ENCODE measurements at regions not wholly inside any gene's neighbourhood (a gene's known extent, or its start where the extent isn't known, plus 50 kb on each side); places are given as distances from the start of the nearest gene placed in this dataset.

GRCh38 chr13:74571811-74572210 lies 437.6 kb upstream of the KLF12 start:
- Histone ChIP-seq H4K20me1 (replicated peaks; ENCODE audit: insufficient read depth) (no peaks in the 10 kb centered on the region), H3K27me3 (ENCODE audit: insufficient read depth) (peaks cover 17% of the 10 kb centered on the region; the same call in 1 of the 2 replicates), H3K79me2 (replicated peaks; ENCODE audit: insufficient read depth) (no peaks in the 10 kb centered on the region), H3K9me2 (ENCODE audit: insufficient read depth) (no peaks in the 10 kb centered on the region), H3K27ac (ENCODE audit: low read depth) (no peak overlapping the region), H3K4me1 (ENCODE audit: insufficient read depth) (peaks cover 24% of the 10 kb centered on the region; the same call in 1 of the 2 replicates), H3F3A (replicated peaks; ENCODE audit: low read depth) (no peaks in the 10 kb centered on the region), H3K36me3 (ENCODE audit: insufficient read depth) (no peaks in the 10 kb centered on the region), H2AFZ (no peak overlapping the region), H3K4me2 (no peak overlapping the region), H3K4me3 (no peak overlapping the region)
- no peak for DNase-seq (ENCODE audit: low spot score)
- TF ChIP-seq, protein P1, sequence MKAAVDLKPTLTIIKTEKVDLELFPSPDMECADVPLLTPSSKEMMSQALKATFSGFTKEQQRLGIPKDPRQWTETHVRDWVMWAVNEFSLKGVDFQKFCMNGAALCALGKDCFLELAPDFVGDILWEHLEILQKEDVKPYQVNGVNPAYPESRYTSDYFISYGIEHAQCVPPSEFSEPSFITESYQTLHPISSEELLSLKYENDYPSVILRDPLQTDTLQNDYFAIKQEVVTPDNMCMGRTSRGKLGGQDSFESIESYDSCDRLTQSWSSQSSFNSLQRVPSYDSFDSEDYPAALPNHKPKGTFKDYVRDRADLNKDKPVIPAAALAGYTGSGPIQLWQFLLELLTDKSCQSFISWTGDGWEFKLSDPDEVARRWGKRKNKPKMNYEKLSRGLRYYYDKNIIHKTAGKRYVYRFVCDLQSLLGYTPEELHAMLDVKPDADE (IDR thresholded peaks at IDR 0.05): no peak
- TF ChIP-seq JUNB (IDR thresholded peaks at IDR 0.05; ENCODE audit: unreplicated experiment) (no peak), CREB1 (CRISPR knock-in tag; IDR thresholded peaks at IDR 0.05; ENCODE audit: low read depth) (no peak), ZNF462 (CRISPR knock-in tag; IDR thresholded peaks at IDR 0.05) (no peak), ZNF114 (CRISPR knock-in tag; IDR thresholded peaks at IDR 0.05) (no peak), EZH2phosphoT487 (IDR thresholded peaks at IDR 0.05; ENCODE audit: unreplicated experiment) (no peak), REST (IDR thresholded peaks at IDR 0.05; ENCODE audit: unreplicated experiment) (no peak), NANOG (IDR thresholded peaks at IDR 0.05; ENCODE audit: borderline replicate concordance) (no peak), STAT1 (IDR thresholded peaks at IDR 0.05; ENCODE audit: unreplicated experiment) (no peak), POLR2AphosphoS5 (IDR thresholded peaks at IDR 0.05; ENCODE audit: low read depth) (no peak), EZH2 (IDR thresholded peaks at IDR 0.05; ENCODE audit: low read depth, unreplicated experiment) (no peak), ZNF331 (CRISPR knock-in tag; IDR thresholded peaks at IDR 0.05; ENCODE audit: low read depth) (no peak)
- TF ChIP-seq, protein P2, sequence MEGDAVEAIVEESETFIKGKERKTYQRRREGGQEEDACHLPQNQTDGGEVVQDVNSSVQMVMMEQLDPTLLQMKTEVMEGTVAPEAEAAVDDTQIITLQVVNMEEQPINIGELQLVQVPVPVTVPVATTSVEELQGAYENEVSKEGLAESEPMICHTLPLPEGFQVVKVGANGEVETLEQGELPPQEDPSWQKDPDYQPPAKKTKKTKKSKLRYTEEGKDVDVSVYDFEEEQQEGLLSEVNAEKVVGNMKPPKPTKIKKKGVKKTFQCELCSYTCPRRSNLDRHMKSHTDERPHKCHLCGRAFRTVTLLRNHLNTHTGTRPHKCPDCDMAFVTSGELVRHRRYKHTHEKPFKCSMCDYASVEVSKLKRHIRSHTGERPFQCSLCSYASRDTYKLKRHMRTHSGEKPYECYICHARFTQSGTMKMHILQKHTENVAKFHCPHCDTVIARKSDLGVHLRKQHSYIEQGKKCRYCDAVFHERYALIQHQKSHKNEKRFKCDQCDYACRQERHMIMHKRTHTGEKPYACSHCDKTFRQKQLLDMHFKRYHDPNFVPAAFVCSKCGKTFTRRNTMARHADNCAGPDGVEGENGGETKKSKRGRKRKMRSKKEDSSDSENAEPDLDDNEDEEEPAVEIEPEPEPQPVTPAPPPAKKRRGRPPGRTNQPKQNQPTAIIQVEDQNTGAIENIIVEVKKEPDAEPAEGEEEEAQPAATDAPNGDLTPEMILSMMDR (conservative IDR thresholded peaks at IDR 0.05; ENCODE audit: low read depth in 2 of 2): no peak
- H3K4me1 Mint-ChIP-seq: peaks cover 22% of the 10 kb centered on the region
- no peak overlapping the region for H3K4me3 Mint-ChIP-seq
- H3K27ac Mint-ChIP-seq: no peak overlapping the region
- no peaks in the 10 kb centered on the region for H3K9me3 Mint-ChIP-seq
- H3K27me3 Mint-ChIP-seq (ENCODE audit: insufficient read depth, low read depth, poor library complexity): peaks cover 7% of the 10 kb centered on the region
- no peaks in the 10 kb centered on the region for H3K36me3 Mint-ChIP-seq (ENCODE audit: low read depth)
- no peak for ATAC-seq
